ENCODE measurements at regions not wholly inside any gene's neighbourhood (a gene's known extent, or its start where the extent isn't known, plus 50 kb on each side); places are given as distances from the start of the nearest gene placed in this dataset.
A peak's percentile ranks its signal among the peaks of the same experiment; 100 is the strongest.

DNA sequence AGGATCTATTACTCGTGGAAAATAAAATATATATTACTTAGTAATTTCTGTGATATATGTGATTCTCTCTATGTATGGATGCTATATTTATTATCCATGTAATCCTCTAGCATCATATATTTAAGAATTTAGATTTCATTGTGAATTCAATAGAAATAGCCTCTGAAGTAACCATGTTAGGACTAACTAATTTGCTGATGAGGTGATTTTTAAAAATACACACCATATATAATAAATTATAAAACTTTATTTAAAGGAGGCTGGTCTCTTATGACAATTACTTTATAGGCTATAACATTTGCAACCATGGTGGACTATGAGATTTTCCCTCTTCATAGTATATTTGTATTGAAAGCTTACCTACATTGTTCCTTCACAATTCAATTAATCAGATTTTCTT is 424.9 kb upstream of the MGAT4C start:
- DNase-seq (ENCODE audit: low spot score): no peak

DNA sequence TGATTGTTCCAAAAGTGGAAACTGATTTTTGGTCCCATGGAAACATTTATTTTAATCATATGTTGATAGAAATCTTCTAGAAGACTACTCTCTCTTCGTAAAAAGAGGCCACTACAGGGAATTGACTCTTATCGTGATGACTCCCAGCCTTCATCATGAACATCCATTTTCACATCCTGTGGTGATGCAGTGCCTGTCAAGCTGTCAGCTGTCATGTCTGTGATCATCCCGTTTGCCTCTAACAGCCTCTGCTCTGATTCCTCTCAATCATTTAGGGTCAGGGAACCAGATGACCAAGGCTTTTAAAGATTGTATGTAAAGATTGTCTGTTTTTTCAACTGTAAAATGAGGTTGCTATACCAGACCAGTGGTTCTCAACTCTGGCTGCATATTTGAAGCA is 419.0 kb upstream of the MGAT4C start:
- DNase-seq (ENCODE audit: low spot score): no peak

DNA sequence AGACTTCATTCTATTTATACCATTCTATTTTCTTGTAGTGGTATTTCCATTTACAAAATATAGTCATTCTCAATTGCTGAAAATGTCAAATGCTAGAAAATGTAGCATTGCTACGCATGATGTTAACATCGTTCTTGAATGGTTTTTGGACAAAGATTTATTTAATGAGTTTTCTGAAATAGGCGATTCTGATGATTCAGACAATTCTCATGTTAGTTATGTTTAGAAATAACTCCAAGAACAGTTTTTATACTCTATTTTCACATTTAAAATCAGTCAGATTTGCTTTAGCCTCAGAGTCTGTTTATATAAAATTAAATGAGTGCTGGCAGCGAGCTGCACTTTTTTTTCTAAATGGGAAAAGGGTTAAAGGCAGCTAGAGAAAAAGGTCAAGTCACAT is 414.8 kb upstream of the MGAT4C start:
- no peak for DNase-seq (ENCODE audit: low spot score)

DNA sequence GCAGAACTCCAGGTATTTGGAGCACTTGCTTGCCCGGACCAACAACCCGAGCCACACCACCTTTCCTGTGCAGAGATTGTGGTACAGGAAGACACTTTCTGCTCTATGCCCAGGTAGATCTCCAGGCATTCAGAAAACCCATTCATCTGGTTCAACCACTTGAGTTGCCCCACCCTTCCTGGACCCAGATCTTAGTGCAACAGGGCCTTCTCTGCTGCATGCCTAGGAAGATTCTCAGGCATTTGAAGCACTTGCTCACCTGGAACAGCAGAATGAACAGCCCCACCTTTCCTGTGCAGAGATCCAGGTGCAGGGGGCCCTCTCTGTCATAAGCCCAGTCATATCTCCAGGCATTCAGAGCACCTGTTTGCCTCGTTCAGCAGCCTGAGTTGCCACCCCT is 412.8 kb upstream of the MGAT4C start:
- no peak for DNase-seq (ENCODE audit: low spot score)

DNA sequence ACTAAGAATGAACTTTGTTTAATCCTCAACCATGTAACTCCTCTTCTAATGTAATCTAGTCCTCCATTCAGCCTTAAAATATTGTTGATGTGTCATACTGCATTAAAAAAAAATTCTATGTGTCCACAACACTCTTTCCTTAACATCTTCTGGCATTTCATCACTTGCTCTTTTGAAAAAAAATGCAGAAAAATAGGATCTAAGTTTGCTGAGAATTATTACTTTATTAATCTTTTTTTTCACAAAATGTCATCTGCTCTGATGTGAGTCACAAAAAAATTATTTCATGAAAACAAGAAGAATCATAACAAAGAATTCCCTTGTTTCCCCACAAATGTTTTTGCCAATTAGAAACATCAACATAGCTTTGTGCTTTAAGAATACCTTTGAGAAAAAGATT is 410.1 kb upstream of the MGAT4C start:
- DNase-seq (ENCODE audit: low spot score): no peak

DNA sequence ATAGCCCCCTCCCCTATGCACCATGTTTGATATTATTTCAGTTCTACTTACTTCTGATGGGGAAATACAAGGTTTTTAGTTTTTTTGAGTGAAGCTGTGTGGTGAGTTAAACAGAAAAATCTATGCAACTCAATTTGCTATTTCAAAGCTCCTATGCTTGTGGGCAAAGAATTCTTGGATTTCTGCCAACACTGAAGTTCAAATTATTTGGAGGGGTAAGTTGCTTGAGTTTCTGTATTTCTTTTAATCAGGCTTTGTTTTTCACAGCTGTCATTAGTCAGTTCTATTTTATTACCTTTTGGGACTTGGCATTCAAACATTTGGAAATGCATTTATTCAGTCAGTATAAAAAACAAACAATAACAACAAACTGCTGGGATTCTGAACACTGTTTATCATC is 407.5 kb upstream of the MGAT4C start:
- DNase-seq (ENCODE audit: low spot score): no peak

DNA sequence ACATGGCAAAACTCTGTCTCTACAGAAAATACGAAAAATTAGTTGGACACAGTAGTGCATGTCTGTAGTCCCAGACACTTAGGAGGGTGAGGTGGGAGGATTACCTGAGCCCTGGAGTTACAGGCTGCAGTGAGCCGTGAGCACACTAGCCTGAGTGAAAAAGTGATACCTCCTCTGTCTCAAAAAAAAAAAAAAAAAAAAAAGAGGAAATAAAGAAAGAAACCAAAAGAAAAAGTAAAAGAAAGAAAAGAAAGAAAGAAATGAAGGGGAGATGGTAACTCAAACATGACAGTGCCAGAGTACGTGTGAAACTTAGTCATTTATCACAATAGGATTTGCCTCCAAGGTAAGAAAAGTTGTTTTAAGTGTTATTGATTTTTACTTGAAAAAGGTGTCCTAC is 407.0 kb upstream of the MGAT4C start:
- DNase-seq (ENCODE audit: low spot score): no peak

DNA sequence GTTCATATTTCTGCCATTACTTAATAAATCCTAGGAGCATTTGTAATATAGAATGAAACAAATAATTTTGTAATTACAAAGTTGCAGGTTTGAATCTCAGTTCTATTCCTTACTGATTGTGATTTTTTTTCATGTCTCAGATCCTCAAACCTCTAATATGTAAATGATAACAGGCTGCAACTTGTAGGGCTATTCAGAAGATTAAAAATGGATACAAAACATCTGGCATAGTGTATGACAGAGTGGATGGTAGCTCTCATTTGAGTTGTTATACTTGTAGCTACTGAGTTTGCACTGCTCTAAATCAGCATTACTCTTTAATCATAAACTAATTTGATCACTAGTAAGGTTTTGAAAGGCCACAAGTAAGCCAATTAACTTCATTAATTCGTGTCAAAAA is 406.3 kb upstream of the MGAT4C start:
- no peak for DNase-seq (ENCODE audit: low spot score)

DNA sequence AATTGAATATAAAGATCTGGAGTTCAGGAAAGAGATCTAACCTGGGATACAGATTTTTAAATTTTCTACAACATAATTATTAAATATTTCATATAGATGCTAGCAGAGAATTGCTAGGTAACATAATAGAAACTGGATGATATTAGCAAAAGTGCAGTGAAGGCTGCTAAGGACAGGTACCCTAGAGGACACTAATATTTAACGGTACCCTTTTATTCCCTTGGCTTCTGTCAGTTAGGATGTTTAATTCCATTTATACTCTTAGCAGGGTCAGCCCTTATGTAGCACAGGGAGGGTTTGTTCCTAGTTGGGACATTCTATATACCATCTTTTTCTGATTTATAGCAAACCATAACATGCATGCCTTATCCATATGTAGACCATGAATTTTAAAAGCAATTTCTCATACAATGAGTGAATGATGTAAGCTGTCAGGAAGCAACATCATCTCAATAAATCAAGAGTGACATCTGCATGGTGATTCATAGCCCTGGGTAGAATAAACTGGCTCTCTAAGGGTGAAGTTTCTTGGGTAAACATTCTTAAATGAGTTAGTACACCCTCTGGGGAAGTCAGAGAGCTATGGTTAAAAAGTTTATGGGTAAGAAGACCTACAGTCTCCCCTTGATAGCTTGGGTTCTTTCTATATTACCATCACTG is 404.4 kb upstream of the MGAT4C start:
- no peak for DNase-seq (ENCODE audit: low spot score)

DNA sequence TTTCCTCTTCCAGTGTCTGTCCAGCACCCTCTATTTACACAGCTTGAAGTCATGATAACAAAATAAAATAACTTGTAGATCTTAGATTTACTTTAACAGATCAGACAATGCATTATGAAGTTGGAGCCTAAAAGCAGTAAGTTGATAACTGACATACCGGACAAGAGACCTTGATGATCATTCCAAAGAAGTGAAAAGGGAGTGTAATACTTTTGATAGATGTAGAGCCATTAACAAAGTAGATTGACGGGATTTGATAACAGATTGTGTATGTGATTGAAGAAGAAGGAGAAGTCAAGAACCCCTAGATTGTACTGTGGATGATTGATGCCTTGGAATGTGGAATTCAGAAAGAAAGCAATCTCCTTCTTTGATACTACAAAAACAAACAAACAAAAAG is 403.8 kb upstream of the MGAT4C start:
- DNase-seq (ENCODE audit: low spot score): no peak

DNA sequence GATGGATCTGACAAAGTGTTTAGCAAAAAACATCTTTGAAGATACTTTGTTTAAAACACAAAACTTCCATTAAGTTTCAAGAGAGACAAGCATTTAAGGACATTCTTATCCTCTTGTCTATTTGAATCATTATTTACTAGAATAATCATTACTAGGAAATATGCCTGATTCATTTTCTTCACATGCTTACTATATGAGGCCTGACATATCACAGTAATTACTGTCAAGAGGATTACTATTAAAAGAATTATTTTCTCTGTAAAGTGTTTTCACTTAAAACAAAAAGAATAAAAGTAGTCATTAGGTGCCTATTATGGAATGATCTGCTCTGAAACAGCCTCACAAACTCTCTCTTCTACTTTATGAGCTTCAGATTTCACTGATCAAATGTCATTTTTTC is 402.1 kb upstream of the MGAT4C start:
- DNase-seq (ENCODE audit: low spot score): no peak

DNA sequence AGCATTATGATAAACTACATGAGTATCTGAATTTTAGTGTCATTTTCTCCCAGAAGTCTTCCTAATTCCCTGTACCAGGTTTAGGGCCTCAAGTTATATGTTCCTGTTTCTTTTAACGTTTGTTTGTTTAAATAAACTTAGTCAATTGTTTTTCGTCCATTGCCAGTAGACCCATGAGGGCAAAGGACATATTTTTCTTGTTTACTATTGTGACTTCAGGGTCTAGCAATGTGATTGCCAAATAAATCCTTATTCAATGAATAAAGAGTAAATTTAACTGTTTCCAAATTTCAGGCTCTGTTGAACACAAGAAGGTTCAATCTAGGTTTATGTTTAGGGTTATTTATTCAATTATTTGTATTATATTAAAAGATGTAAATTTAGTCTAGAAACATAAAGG is 391.6 kb upstream of the MGAT4C start:
- DNase-seq (ENCODE audit: low spot score): no peak

DNA sequence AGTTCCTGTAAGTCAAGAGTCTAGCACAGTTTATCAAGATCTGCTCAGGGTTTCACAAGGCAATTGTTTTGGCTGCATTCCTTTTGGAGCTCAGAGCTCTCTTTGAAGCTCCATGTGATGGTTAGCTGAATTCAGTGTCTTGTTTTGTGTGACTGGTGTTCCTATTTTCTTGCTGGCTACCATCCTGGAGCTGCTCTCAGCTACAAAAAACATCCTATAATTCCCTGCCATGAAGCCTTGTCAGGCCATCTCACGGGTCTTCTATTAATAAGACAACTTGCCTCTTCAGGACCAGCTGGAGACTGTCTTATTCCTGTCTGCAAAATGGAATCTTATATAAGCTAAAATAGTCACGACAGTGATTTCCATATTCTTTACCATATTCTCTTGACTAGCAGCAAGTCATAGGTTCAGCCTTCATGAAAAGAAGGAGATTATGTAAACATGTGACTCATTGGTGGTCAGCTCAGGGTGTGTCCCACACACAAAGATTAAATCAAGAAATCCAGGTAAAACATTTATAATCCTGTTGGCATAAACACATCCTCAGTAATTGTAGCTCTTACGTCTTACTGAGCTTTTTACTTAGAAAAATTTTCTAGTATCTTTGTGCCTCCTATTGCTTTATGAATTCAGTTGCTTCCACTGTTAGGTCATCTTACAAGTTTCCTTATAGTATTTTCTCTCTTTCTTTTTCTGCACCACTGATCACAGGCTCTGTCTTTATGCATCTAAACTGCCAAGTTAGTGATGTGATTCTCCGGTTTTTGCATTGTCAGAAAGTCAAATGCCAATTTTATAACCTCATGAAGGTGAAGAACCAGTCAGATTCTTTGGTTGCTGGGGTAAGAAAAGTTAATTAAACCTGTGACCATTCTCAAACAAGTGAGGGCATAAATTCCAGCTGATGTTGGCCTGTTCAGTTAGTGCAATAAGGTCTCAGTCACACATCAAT is 378.5 kb upstream of the MGAT4C start:
- DNase-seq (ENCODE audit: low spot score): no peak

DNA sequence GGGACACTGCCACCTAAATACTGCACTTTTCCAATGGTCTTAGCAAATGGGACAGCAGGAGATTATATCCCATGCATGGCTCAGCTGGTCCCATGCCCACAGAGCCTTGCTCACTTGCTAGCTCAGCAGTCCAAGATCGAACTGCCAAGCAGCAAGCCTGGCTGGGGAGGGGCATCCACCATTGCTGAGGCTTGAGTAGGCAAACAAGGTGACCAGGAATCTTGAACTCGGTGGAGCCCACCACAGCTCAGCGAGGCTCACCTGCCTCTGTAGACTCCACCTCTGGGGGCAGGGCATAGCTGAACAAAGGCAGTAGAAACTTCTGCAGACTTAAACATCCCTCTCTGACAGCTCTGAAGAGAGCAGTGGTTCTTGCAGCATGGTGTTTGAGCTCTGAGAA is 370.8 kb upstream of the MGAT4C start:
- no peak for DNase-seq (ENCODE audit: low spot score)

DNA sequence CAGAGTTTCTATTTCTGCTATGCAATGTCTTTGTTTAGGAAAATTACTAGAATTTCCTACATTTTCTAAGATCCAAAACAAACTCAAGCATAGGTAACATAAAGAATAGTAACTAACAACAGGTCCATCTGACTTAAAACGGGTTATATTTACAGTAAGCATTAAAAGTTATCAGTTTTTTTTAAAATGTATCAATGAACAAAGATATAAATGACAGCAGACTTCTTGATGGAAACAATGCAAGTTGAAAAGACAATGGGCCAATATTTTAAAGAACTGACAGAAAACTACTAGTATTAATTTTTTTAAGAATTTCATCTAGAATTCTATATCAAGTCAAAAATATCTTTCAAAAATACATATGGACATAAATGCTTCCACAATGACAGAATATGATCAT is 367.1 kb upstream of the MGAT4C start:
- DNase-seq (ENCODE audit: low spot score): no peak

DNA sequence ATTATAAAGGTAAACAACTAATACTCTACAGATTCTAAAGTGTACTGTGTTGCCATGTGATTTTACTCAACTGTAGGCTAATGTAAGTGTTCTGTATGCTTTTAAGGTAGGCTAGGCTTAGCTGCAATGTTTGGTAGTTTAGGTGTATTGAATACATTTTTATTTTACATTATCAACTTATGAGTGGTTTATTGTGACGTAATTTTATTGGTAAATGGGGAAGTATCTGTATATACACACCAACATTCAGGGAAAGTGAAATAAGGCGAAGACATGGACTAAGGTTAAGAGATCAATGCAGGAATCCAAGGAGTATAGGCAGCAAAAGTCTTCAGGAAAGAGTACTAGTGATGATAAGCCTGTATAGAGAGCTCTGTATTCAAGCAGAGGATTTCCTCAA is 365.8 kb upstream of the MGAT4C start:
- DNase-seq (ENCODE audit: low spot score): no peak

DNA sequence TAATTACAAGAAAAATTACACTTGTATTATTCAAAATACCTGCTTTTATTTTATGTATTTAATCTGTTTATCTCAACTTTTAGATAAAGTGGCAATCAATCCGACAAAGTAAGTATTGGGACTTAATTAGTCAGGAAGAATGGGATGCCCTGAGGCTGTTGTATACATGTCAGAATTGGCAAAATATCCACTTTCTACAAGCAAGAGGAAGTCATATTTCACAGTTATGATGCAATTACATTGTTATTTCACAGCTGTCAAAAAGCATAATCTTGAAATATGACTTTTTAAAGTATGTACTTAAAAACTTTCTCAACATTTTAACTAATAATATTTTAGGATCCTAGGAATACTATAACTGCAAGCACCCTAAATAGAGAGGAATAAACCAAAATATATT is 357.1 kb upstream of the MGAT4C start:
- no peak for DNase-seq (ENCODE audit: low spot score)

DNA sequence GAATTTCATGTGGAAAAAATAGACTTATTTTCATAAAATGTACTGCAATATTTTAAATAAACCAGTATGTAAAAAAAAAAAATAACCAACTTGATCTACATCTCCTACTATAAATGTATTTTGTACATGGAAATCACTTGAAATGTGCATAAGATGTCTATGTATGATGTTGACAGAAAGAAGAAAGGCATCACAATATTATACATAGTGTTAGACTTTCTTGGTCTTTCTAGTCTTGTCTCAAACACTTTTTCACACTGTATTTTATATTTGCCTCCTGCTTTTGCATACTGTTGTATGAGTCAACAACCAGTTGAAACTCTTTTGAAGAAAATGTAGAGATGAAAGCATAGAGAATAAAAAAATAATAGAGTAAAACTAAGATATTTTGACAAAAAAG is 352.4 kb upstream of the MGAT4C start:
- DNase-seq (ENCODE audit: low spot score): no peak

DNA sequence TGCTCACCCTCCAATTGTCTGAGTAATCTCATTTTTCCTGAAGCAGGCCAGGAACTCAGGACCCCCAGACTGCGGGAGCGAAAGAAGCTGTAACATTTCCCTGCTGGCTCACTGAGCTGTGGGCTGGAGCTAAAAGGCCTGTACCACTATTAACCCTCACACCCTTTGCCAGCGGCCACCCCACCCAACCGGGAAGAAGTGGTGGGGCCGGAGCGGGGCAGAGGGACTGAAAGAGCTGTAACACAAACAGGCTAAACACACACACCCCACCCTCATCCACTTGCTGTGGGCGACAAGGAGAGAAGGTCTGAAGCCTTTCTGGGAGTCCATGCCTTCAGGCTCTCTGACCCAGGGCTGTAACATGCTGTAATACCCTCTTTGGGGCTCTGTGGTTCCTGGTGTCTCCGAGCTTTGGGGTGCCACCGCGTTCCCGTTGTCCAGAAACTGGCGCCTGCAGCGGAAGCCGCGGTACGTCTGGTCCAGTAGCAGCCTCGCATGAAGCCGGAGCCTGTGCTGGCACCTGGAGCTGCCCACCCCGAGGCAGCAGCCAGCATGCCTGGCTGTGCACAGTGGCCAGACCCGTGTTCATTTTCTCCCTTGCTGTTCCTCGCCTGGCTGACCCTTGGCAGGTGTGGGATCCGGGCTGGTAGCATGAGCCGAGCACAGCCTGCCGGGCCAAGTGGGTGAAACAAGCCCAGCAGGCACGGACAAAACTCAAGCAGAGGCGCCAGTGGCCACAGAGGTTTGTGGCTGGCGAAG is 345.5 kb upstream of the MGAT4C start:
- DNase-seq (ENCODE audit: low spot score): no peak

DNA sequence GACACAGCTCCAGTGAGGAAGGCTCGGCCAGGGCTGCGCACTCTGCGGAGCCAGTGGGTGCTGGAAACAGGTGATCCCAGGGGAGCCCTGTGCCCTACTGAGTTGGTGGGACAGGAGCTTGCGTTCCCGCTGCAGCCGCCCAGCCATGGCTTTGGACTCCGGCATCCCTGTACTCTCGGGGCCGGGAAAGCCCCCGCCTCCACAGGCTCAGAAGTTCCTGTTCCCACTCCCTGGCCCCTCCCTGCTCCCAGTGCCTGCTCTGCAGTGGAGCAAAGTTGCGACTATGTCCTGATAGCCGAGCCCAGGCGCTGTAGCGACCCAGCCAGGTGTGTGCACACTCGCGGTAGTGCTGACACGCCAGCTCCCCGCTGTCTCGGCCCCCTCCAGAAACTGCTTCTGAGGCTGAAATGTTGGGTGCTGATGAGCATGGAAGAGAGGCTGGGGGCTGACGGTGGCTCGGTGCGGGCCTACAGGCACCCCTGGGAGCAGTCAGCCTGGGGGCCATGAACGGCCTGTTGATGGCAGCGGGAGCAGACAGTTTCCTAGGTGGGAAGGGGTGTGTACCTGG is 344.6 kb upstream of the MGAT4C start:
- peak; percentile 4 for DNase-seq (ENCODE audit: low spot score)

DNA sequence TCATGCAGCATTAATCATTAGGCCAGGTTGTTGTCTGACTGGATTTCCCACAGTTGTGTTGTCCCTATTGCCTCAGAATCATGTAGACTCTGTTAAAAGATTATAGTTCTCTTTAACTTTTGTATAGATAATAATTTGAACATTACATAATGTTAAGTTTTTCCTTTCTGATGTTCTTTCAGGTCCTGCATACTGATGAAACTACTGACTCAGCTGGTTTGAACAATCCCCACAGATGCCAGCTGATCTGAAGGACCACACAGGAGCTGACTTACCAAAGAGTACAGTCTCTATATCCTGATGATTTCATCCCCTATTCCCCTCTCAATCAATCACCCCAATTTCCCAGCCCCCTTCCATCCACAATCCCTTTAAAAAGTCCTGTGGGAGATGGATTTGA is 341.2 kb upstream of the MGAT4C start:
- no peak for DNase-seq (ENCODE audit: low spot score)

DNA sequence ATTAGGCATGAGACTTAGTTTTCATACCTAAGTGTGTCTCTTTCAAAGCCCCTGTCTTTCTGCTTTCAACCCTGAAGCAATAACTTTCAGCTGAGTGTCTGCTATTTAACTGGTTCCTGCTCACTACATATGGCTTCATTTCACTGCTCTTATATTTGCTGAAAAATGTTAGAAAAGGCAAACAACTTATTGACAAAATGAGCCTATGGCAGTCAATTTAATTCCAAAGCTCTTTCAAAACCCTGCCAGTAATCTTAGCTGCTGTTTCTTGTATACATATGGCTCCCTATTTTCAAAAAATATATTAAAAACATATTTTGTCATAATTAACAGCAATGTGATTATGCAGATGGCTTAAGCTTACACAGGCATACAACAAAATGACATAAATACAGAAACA is 334.1 kb upstream of the MGAT4C start:
- DNase-seq (ENCODE audit: low spot score): no peak

DNA sequence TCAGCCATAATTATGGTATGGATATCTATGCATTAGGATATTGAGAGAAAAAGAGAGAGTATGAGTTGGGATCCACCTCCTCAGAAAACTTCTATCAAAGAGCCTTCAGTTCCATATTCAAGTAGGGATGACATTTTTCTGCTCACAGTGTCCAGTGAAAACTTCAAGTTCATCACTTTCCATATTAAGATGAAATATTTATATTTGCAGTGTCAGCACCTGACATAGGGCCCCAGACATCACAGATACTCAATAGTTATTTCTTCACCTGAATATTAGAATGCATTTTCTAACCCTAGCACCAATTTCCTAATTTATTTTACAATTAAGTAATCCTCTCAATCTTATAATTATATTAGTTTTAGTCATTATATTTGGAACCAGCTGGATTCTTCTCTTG is 318.0 kb upstream of the MGAT4C start:
- no peak for DNase-seq (ENCODE audit: low spot score)
